K562 (cell line): ENCODE measurements at regions not wholly inside any gene's neighbourhood (a gene's known extent, or its start where the extent isn't known, plus 50 kb on each side); places are given as distances from the start of the nearest gene placed in this dataset.

Source experiments
- CBFA2T2 ChIP-seq: fragments of 450-650 bp; conservative IDR thresholded peaks from 2 replicates; pipeline ENCODE4 v1.6.1; 2017; ENCODE audit warnings: mild to moderate bottlenecking
- CBFA2T3 ChIP-seq: fragments of 450-650 bp; IDR thresholded peaks from 2 replicates; pipeline ENCODE4 v1.6.1; 2017
- DMBX1 ChIP-seq: fragments of 250-450 bp; sonication (Bioruptor Pico); IDR thresholded peaks from 2 replicates; pipeline ENCODE4 v1.8.0; 2022; ENCODE audit warnings: inconsistent platforms, mild to moderate bottlenecking, moderate library complexity, borderline replicate concordance
- EP300 ChIP-seq: IDR thresholded peaks from 2 replicates; pipeline ENCODE4 v1.6.1; 2012; ENCODE audit warnings: low read length, improper control_type of control experiment
- FOXM1 ChIP-seq, 2 experiments: fragments of 450-650 bp in 1 of 2; sonication (generic) in 1 of 2; formaldehyde crosslinking in 1 of 2; IDR thresholded peaks; 2 replicates each; pipeline versions ENCODE4 v1.6.1 to v1.9.0; 2017 to 2022; ENCODE audit warnings: low read depth in 2 of 2, mild to moderate bottlenecking in 2 of 2, missing genetic modification reagents in 1 of 2, moderate library complexity in 1 of 2
- JUND ChIP-seq, 2 experiments: IDR thresholded peaks; 2 replicates in 1 of 2; 3 replicates in 1 of 2; pipeline ENCODE4 v1.6.1; 2011; ENCODE audit warnings: borderline replicate concordance in 2 of 2, low read depth in 2 of 2, low read length in 2 of 2, improper control_type of control experiment in 1 of 2, missing biosample characterization in 1 of 2, missing genetic modification characterization in 1 of 2, missing genetic modification reagents in 1 of 2
- LEF1 ChIP-seq: fragments of 450-650 bp; IDR thresholded peaks from 2 replicates; pipeline ENCODE4 v1.6.1; 2016; ENCODE audit warnings: mild to moderate bottlenecking
- PHB ChIP-seq: fragments of 250-450 bp; sonication (Bioruptor Pico); IDR thresholded peaks from 2 replicates; pipeline ENCODE4 v1.5.0; 2021
- RCOR1 ChIP-seq, 2 experiments: IDR thresholded peaks; 2 replicates each; pipeline ENCODE4 v1.6.1; 2012; ENCODE audit warnings: low read depth in 2 of 2, low read length in 2 of 2, borderline replicate concordance in 1 of 2, improper control_type of control experiment in 1 of 2
- SMARCA4 ChIP-seq: fragments of 450-650 bp; IDR thresholded peaks from 2 replicates; pipeline ENCODE4 v1.6.1; 2016
- SOX6 ChIP-seq: fragments of 450-650 bp; IDR thresholded peaks from 2 replicates; pipeline ENCODE4 v1.6.1; 2014; ENCODE audit warnings: mild to moderate bottlenecking
- TRIM24 ChIP-seq, 2 experiments: fragments of 450-650 bp; IDR thresholded peaks; 2 replicates each; pipeline ENCODE4 v1.6.1; 2016
- ZBTB7A ChIP-seq: IDR thresholded peaks from 2 replicates; pipeline ENCODE4 v1.6.1; 2011; ENCODE audit warnings: low read depth, mild to moderate bottlenecking, low read length, moderate library complexity, borderline replicate concordance; ENCODE audit not compliant: control insufficient read depth
- ZNF124 ChIP-seq: sonication (generic); formaldehyde crosslinking; IDR thresholded peaks from 2 replicates; pipeline ENCODE4 v1.8.1; 2022; ENCODE audit warnings: missing genetic modification reagents
- TF ChIP-seq, protein P1 (sequence below): fragments of 450-650 bp; IDR thresholded peaks from 2 replicates; pipeline ENCODE4 v1.6.1; 2018; ENCODE audit not compliant: partially characterized antibody
- TF ChIP-seq, protein P2 (sequence below): sonication (generic); IDR thresholded peaks from 2 replicates; pipeline ENCODE4 v1.6.1; 2016
- TF ChIP-seq, protein P3 (sequence below): sonication (generic); formaldehyde crosslinking; IDR thresholded peaks from 2 replicates; pipeline ENCODE4 v1.8.0; 2022; ENCODE audit warnings: missing genetic modification reagents, mild to moderate bottlenecking, borderline replicate concordance
- TF ChIP-seq, protein P4 (sequence below): fragments of 450-650 bp; IDR thresholded peaks from one replicate; pipeline ENCODE4 v1.6.1; 2018; ENCODE audit warnings: mild to moderate bottlenecking, moderate library complexity; ENCODE audit not compliant: partially characterized antibody

DNA sequence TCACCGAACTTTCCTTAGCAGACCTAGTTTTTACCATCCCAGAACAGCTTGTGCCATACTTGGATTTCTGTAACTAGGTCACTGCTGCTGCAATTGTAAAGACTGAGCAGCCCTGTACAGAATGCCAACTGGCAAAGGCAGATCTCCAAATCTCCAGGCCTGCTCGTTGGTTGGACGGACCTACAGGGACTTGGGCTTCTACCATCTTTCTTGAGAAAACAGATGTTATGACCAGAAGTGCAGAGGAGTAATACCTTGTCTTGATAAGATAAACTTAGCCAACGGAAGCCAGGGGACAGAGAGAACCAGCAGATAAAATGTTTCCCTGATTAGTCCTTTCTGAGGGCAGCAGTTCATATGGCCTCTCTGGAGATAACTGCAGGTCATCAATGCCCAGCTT, 304.1 kb downstream of the RFPL4B start (continued):
- TF ChIP-seq FOXM1 (IDR thresholded peaks at IDR 0.05; ENCODE audit: low read depth) (peak; percentile 55; the same call in 1 of the 2 replicates), FOXM1 (CRISPR knock-in tag; IDR thresholded peaks at IDR 0.05; ENCODE audit: low read depth) (no peak), DMBX1 (CRISPR knock-in tag) (peak; percentile 63; the same call in 1 of the 2 replicates), TRIM24 (IDR thresholded peaks at IDR 0.05) (peak; percentile 77 to 86), SOX6 (0 out of 2 replicates have a peak, but pooled peaks have one; percentile 18), RCOR1 (IDR thresholded peaks at IDR 0.05; ENCODE audit: borderline replicate concordance in 1 of 2, low read depth in 2 of 2, low read length in 2 of 2) (peak in 1 of 2 experiments; percentile 50; a peak in 2 of 4 replicates), LEF1 (no peak), PHB (CRISPR knock-in tag) (no peak), CBFA2T2 (peak; percentile 86), SMARCA4 (peak; percentile 66; the same call in 1 of the 2 replicates), CBFA2T3 (peak; percentile 92), EP300 (peak; percentile 89), ZNF124 (CRISPR knock-in tag) (no peak), JUND (IDR thresholded peaks at IDR 0.05; ENCODE audit: borderline replicate concordance, low read depth, low read length) (peak; percentile 40; the same call in 1 of the 2 replicates), JUND (tag; IDR thresholded peaks at IDR 0.05; ENCODE audit: borderline replicate concordance, low read depth, low read length) (no peak; the same call in 2 of the 3 replicates), ZBTB7A (no peak)
- TF ChIP-seq, protein P1, sequence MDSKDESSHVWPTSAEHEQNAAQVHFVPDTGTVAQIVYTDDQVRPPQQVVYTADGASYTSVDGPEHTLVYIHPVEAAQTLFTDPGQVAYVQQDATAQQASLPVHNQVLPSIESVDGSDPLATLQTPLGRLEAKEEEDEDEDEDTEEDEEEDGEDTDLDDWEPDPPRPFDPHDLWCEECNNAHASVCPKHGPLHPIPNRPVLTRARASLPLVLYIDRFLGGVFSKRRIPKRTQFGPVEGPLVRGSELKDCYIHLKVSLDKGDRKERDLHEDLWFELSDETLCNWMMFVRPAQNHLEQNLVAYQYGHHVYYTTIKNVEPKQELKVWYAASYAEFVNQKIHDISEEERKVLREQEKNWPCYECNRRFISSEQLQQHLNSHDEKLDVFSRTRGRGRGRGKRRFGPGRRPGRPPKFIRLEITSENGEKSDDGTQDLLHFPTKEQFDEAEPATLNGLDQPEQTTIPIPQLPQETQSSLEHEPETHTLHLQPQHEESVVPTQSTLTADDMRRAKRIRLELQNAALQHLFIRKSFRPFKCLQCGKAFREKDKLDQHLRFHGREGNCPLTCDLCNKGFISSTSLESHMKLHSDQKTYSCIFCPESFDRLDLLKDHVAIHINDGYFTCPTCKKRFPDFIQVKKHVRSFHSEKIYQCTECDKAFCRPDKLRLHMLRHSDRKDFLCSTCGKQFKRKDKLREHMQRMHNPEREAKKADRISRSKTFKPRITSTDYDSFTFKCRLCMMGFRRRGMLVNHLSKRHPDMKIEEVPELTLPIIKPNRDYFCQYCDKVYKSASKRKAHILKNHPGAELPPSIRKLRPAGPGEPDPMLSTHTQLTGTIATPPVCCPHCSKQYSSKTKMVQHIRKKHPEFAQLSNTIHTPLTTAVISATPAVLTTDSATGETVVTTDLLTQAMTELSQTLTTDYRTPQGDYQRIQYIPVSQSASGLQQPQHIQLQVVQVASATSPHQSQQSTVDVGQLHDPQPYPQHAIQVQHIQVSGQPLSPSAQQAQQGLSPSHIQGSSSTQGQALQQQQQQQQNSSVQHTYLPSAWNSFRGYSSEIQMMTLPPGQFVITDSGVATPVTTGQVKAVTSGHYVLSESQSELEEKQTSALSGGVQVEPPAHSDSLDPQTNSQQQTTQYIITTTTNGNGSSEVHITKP = no peak
- TF ChIP-seq, protein P2, sequence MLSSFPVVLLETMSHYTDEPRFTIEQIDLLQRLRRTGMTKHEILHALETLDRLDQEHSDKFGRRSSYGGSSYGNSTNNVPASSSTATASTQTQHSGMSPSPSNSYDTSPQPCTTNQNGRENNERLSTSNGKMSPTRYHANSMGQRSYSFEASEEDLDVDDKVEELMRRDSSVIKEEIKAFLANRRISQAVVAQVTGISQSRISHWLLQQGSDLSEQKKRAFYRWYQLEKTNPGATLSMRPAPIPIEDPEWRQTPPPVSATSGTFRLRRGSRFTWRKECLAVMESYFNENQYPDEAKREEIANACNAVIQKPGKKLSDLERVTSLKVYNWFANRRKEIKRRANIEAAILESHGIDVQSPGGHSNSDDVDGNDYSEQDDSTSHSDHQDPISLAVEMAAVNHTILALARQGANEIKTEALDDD = peak; percentile 70
- TF ChIP-seq, protein P3, sequence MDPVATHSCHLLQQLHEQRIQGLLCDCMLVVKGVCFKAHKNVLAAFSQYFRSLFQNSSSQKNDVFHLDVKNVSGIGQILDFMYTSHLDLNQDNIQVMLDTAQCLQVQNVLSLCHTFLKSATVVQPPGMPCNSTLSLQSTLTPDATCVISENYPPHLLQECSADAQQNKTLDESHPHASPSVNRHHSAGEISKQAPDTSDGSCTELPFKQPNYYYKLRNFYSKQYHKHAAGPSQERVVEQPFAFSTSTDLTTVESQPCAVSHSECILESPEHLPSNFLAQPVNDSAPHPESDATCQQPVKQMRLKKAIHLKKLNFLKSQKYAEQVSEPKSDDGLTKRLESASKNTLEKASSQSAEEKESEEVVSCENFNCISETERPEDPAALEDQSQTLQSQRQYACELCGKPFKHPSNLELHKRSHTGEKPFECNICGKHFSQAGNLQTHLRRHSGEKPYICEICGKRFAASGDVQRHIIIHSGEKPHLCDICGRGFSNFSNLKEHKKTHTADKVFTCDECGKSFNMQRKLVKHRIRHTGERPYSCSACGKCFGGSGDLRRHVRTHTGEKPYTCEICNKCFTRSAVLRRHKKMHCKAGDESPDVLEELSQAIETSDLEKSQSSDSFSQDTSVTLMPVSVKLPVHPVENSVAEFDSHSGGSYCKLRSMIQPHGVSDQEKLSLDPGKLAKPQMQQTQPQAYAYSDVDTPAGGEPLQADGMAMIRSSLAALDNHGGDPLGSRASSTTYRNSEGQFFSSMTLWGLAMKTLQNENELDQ (CRISPR knock-in tag) = no peak
- TF ChIP-seq, protein P4, sequence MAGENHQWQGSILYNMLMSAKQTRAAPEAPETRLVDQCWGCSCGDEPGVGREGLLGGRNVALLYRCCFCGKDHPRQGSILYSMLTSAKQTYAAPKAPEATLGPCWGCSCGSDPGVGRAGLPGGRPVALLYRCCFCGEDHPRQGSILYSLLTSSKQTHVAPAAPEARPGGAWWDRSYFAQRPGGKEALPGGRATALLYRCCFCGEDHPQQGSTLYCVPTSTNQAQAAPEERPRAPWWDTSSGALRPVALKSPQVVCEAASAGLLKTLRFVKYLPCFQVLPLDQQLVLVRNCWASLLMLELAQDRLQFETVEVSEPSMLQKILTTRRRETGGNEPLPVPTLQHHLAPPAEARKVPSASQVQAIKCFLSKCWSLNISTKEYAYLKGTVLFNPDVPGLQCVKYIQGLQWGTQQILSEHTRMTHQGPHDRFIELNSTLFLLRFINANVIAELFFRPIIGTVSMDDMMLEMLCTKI = no peak
